HL-60 (cell line): ENCODE measurements at regions not wholly inside any gene's neighbourhood (a gene's known extent, or its start where the extent isn't known, plus 50 kb on each side); places are given as distances from the start of the nearest gene placed in this dataset.

Source experiments
- CTCF ChIP-seq: IDR thresholded peaks from one replicate; pipeline ENCODE4 v1.5.1; 2011; ENCODE audit warnings: low read length, control low read depth, inconsistent platforms; ENCODE audit not compliant: insufficient read depth
- POLR2AphosphoS5 ChIP-seq: IDR thresholded peaks from 2 replicates; pipeline ENCODE4 v1.6.1; 2012; ENCODE audit warnings: low read depth
- REST ChIP-seq: IDR thresholded peaks from 2 replicates; pipeline ENCODE4 v1.6.1; 2012; ENCODE audit warnings: low read depth; ENCODE audit not compliant: insufficient replicate concordance

- no peak for TF ChIP-seq CTCF
- TF ChIP-seq POLR2AphosphoS5: no peak
- no peak for TF ChIP-seq REST
Measured at GRCh38 chr1:67564193-67564592, 120.8 kb upstream of the GADD45A start.
